D721Med (cell line): ENCODE measurements at regions not wholly inside any gene's neighbourhood (a gene's known extent, or its start where the extent isn't known, plus 50 kb on each side); places are given as distances from the start of the nearest gene placed in this dataset.

Experiments used
- DNase-seq: peaks from one replicate; pipeline ENCODE4 v3.0.0; 2011; ENCODE audit warnings: low spot score; ENCODE audit not compliant: insufficient read length
- FAIRE-seq: peaks from 2 replicates; lab custom pipeline; 2011; peaks lifted over from hg19 to GRCh38; lab: Jason Lieb, UNC
- TF ChIP-seq, protein P1 (sequence below): IDR thresholded peaks from 2 replicates; pipeline ENCODE4 v1.5.1; 2012; ENCODE audit warnings: mild to moderate bottlenecking, control low read depth; ENCODE audit not compliant: insufficient read depth; ENCODE audit errors: missing control alignments

GRCh38 chr7:94344826-94345225 lies 49.9 kb upstream of the COL1A2 start:
- DNase-seq (no peak), FAIRE-seq (no peak)
- TF ChIP-seq, protein P1, sequence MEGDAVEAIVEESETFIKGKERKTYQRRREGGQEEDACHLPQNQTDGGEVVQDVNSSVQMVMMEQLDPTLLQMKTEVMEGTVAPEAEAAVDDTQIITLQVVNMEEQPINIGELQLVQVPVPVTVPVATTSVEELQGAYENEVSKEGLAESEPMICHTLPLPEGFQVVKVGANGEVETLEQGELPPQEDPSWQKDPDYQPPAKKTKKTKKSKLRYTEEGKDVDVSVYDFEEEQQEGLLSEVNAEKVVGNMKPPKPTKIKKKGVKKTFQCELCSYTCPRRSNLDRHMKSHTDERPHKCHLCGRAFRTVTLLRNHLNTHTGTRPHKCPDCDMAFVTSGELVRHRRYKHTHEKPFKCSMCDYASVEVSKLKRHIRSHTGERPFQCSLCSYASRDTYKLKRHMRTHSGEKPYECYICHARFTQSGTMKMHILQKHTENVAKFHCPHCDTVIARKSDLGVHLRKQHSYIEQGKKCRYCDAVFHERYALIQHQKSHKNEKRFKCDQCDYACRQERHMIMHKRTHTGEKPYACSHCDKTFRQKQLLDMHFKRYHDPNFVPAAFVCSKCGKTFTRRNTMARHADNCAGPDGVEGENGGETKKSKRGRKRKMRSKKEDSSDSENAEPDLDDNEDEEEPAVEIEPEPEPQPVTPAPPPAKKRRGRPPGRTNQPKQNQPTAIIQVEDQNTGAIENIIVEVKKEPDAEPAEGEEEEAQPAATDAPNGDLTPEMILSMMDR: no peak
